ENCODE measurements at regions not wholly inside any gene's neighbourhood (a gene's known extent, or its start where the extent isn't known, plus 50 kb on each side); places are given as distances from the start of the nearest gene placed in this dataset.

- Mint-ChIP-seq H3K27ac (ENCODE audit: low read depth, unreplicated experiment) (no peak overlapping the region), H3K4me3 (ENCODE audit: unreplicated experiment) (no peak overlapping the region), H3K36me3 (ENCODE audit: insufficient read depth, unreplicated experiment) (no peaks in the 10 kb centered on the region), H3K9me3 (ENCODE audit: unreplicated experiment) (no peaks in the 10 kb centered on the region), H3K27me3 (ENCODE audit: insufficient read depth, unreplicated experiment) (no peaks in the 10 kb centered on the region), H3K4me1 (ENCODE audit: insufficient read depth, unreplicated experiment) (no peaks in the 10 kb centered on the region)
- no peak for TF ChIP-seq CTCF (IDR thresholded peaks at IDR 0.05; ENCODE audit: unreplicated experiment)
- BruUV-seq (replicated peaks): no TSS peak
- POLR2A ChIA-PET: no interaction called here
- DNase-seq (ENCODE audit: unreplicated experiment): no peak
- CTCF ChIA-PET: no interaction called here
- intact Hi-C loops (cut with micrococcal nuclease): no loop called here
Measured at GRCh38 chr6:19554356-19555225, 282.6 kb upstream of the ID4 start.

- H3K27me3 Mint-ChIP-seq (ENCODE audit: insufficient read depth, unreplicated experiment): no peaks in the 10 kb centered on the region
- no peaks in the 10 kb centered on the region for H3K4me1 Mint-ChIP-seq (ENCODE audit: insufficient read depth, unreplicated experiment)
- TF ChIP-seq CTCF (IDR thresholded peaks at IDR 0.05; ENCODE audit: unreplicated experiment): no peak
- H3K9me3 Mint-ChIP-seq (ENCODE audit: unreplicated experiment): peaks cover 6% of the 10 kb centered on the region
- intact Hi-C loops (cut with micrococcal nuclease): no loop called here
- ChIA-PET CTCF (no interaction called here), POLR2A (no interaction called here)
- no peak overlapping the region for H3K4me3 Mint-ChIP-seq (ENCODE audit: unreplicated experiment)
- H3K36me3 Mint-ChIP-seq (ENCODE audit: insufficient read depth, unreplicated experiment): no peaks in the 10 kb centered on the region
- no TSS peak for BruUV-seq (replicated peaks)
- DNase-seq (ENCODE audit: unreplicated experiment): no peak
- H3K27ac Mint-ChIP-seq (ENCODE audit: low read depth, unreplicated experiment): no peak overlapping the region
Measured at GRCh38 chr6:19557191-19557590, 280.0 kb upstream of the ID4 start.

- Mint-ChIP-seq H3K27ac (ENCODE audit: low read depth, unreplicated experiment) (no peak overlapping the region), H3K36me3 (ENCODE audit: insufficient read depth, unreplicated experiment) (no peaks in the 10 kb centered on the region), H3K4me1 (ENCODE audit: insufficient read depth, unreplicated experiment) (no peaks in the 10 kb centered on the region), H3K9me3 (ENCODE audit: unreplicated experiment) (peaks cover 6% of the 10 kb centered on the region), H3K27me3 (ENCODE audit: insufficient read depth, unreplicated experiment) (no peaks in the 10 kb centered on the region), H3K4me3 (ENCODE audit: unreplicated experiment) (no peak overlapping the region)
- TF ChIP-seq CTCF (IDR thresholded peaks at IDR 0.05; ENCODE audit: unreplicated experiment): no peak
- no TSS peak for BruUV-seq (replicated peaks)
- DNase-seq (ENCODE audit: unreplicated experiment): no peak
- ChIA-PET POLR2A (interaction anchor here (0.7 kb wide), 1 partner anchor 86 kb away, joined by 3 read pairs; no protein-coding TSS in a partner anchor), CTCF (no interaction called here)
- intact Hi-C loops (cut with micrococcal nuclease): no loop called here
Measured at GRCh38 chr6:19558201-19558600, 279.0 kb upstream of the ID4 start.

GRCh38 chr6:19558934-19559333, 278.2 kb upstream of the ID4 start:
- CTCF ChIA-PET: interaction anchor here (0.6 to 0.7 kb wide), 2 partner anchors 64 to 127 kb away, joined by 3 to 4 read pairs; no protein-coding TSS in a partner anchor
- H3K27me3 Mint-ChIP-seq (ENCODE audit: insufficient read depth, unreplicated experiment): no peaks in the 10 kb centered on the region

More at GRCh38 chr6:19558934-19559333, 278.2 kb upstream of the ID4 start:
- POLR2A ChIA-PET: interaction anchor here (0.7 kb wide), 1 partner anchor 87 kb away, joined by 3 read pairs; no protein-coding TSS in a partner anchor
- Mint-ChIP-seq H3K4me3 (ENCODE audit: unreplicated experiment) (no peak overlapping the region), H3K27ac (ENCODE audit: low read depth, unreplicated experiment) (no peak overlapping the region), H3K36me3 (ENCODE audit: insufficient read depth, unreplicated experiment) (no peaks in the 10 kb centered on the region), H3K9me3 (ENCODE audit: unreplicated experiment) (peaks cover 6% of the 10 kb centered on the region), H3K4me1 (ENCODE audit: insufficient read depth, unreplicated experiment) (no peaks in the 10 kb centered on the region)
- intact Hi-C loops (cut with micrococcal nuclease): no loop called here
- TF ChIP-seq CTCF (IDR thresholded peaks at IDR 0.05; ENCODE audit: unreplicated experiment): no peak
- BruUV-seq (replicated peaks): no TSS peak
- no peak for DNase-seq (ENCODE audit: unreplicated experiment)

Measured in MCF 10A (cell line).